Stimulated activated effector memory CD8-positive, alpha-beta T cell treated with anti-CD3 and anti-CD28 coated beads, Interleukin-12 subunit alpha, Interleukin-12 subunit beta, amount 100 ng/mL, for 72 hours (primary cell): ENCODE measurements at regions not wholly inside any gene's neighbourhood (a gene's known extent, or its start where the extent isn't known, plus 50 kb on each side); places are given as distances from the start of the nearest gene placed in this dataset.

ENCODE experiments used
- ATAC-seq: fragments of 150-1000 bp; cut with Tn5 transposase; 2 replicates; pipeline ENCODE4 v1.10.0; 2021
- DNase-seq, 2 donors: peaks; one replicate each; pipeline ENCODE4 v3.0.0; 2021 to 2022; ENCODE audit warnings: low spot score in 2 of 2
- H3K27ac Mint-ChIP-seq: one replicate; pipeline ENCODE4 v1.8.0; 2022; ENCODE audit warnings: mild to moderate bottlenecking, mixed read lengths
- H3K36me3 Mint-ChIP-seq: one replicate; pipeline ENCODE4 v1.8.0; 2022; ENCODE audit warnings: mild to moderate bottlenecking, mixed read lengths
- H3K4me1 Mint-ChIP-seq: one replicate; pipeline ENCODE4 v1.8.0; 2022; ENCODE audit warnings: mixed read lengths
- H3K4me3 Mint-ChIP-seq: one replicate; pipeline ENCODE4 v1.8.0; 2022; ENCODE audit warnings: mild to moderate bottlenecking, mixed read lengths
- H3K9me3 Mint-ChIP-seq: one replicate; pipeline ENCODE4 v1.8.0; 2022; ENCODE audit warnings: mixed read lengths

DNA sequence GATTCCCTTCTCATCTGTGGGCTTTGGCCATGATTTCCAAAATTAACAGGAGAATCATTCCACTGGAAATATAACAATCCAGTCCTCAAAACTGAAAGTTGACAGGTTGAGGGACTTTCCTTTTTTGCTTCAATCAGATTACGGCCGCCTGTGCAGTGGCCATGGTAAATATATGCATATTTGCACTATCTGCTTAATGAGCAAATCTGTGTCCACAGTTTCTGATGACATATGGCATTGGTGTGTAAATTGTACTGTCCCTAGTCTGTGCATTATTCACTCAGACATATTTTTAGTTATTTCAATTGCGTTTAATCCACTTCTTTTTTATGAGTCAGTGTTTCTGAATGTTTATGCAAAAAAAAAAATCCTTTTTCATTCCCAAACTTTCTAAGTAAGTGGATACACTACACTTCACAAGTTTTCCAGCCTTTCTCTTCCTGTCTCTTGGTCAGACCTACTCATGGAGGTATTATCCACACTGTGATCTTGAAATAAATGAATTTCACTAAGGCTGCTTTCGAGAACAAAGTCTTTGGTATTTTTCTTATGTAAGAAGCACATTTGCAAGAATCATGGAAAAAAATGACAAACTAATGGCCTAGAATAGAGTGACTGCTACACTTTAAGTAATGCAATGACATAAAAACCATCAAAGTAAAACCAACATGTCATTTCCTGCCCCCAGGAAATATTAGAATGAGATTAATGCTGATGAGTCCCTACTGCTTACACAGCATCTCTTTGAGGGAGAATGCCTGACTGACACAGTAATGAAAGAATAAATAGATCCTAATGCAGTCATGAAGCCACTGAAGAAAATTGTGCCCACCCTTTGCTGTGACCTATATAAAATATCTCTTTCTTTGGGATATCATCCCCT lies 76.4 kb upstream of the MTNR1B start:
- no peak for ATAC-seq
- Mint-ChIP-seq H3K27ac (no peak overlapping the region), H3K36me3 (no peaks in the 10 kb centered on the region), H3K9me3 (no peaks in the 10 kb centered on the region), H3K4me3 (no peak overlapping the region), H3K4me1 (no peaks in the 10 kb centered on the region)
- no peak for DNase-seq

DNA sequence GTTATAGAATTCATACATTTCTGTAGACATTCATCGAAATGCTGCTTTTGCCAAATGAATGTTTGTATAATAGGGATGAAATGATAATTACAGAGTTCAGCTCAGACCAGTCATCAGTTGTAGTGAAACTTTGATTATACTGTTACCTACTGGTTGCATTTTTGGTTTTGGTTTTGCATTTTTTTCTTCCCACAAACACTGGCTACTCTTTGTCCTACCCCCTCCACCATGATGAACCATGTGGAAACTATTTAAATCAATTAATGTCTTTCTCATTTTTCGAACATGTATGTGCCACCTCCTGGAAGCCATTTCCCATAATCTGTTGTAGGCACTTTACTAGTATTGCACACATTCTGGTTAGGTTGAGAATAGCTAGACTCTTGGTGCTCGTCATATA lies 75.3 kb upstream of the MTNR1B start:
- DNase-seq (no peak), ATAC-seq (no peak)
- H3K36me3 Mint-ChIP-seq = no peaks in the 10 kb centered on the region
- H3K27ac Mint-ChIP-seq = no peak overlapping the region
- no peaks in the 10 kb centered on the region for H3K9me3 Mint-ChIP-seq
- H3K4me1 Mint-ChIP-seq = no peaks in the 10 kb centered on the region
- H3K4me3 Mint-ChIP-seq = no peak overlapping the region

DNA sequence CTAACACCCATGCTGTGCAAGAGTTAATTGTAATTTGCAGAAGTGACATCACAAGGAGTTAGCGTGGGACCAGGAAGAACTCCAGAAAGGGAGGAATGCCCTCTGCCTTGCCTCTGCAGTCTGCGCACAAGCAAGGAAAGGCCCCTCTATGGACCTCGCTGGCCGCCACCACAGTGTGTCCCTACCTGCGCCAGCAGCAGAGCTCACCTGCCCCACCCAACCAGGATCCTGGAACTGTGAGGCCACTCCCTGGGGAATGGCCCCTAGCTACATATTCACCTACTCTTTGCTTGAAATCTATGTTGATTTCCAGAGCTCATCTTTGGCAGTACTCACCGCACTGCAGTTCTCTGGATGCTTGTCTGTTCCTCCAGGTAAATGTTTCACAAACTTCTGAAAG lies 72.0 kb upstream of the MTNR1B start:
- no peak overlapping the region for H3K4me3 Mint-ChIP-seq
- H3K27ac Mint-ChIP-seq = no peak overlapping the region
- peaks cover 2% of the 10 kb centered on the region for H3K9me3 Mint-ChIP-seq
- H3K36me3 Mint-ChIP-seq = no peaks in the 10 kb centered on the region
- H3K4me1 Mint-ChIP-seq = no peaks in the 10 kb centered on the region
- no peak for DNase-seq
- ATAC-seq = no peak

DNA sequence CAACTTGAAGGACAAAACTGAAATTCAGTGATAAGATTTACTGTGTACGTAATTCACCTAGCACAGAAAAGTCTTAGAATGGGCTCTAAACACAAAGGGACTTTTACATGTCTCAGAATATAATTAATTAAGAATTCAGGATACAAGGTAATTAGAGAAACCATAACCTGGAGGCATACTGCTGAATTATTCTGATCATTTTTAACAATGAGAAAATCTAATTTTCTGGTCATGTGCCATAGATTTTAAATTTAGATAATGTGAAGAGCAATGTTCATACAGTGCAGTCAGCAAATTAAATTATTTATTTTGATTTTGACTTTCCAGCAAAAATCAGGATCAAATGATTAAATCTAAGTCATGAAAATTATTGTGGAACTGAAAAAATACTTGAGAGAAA lies 67.0 kb upstream of the MTNR1B start:
- no peaks in the 10 kb centered on the region for H3K4me1 Mint-ChIP-seq
- H3K27ac Mint-ChIP-seq = no peak overlapping the region
- peaks cover 6% of the 10 kb centered on the region for H3K9me3 Mint-ChIP-seq
- no peak for DNase-seq
- H3K4me3 Mint-ChIP-seq = no peak overlapping the region
- no peaks in the 10 kb centered on the region for H3K36me3 Mint-ChIP-seq
- no peak for ATAC-seq

DNA sequence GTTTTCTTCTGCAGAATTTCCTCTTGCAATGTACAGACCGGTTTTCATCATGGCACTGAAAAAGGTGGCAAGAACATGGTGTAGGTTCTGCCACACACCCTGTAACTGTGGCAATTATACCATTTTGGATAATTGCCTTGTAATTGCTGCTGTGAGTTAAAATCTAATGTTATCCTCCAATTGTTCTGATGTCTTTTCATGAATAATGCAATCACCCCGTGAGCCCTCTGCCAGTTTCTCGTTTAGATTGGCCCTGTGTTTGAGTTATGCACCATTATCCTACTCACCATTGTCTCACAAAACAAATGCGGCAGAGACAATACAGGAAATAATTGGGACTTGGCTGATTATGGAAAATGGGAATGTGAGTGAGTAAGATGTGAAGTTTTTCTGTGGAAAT lies 61.8 kb upstream of the MTNR1B start:
- no peak for ATAC-seq
- Mint-ChIP-seq H3K36me3 (no peaks in the 10 kb centered on the region), H3K4me3 (no peak overlapping the region), H3K27ac (no peak overlapping the region), H3K4me1 (no peaks in the 10 kb centered on the region), H3K9me3 (peaks cover 4% of the 10 kb centered on the region)
- no peak for DNase-seq

DNA sequence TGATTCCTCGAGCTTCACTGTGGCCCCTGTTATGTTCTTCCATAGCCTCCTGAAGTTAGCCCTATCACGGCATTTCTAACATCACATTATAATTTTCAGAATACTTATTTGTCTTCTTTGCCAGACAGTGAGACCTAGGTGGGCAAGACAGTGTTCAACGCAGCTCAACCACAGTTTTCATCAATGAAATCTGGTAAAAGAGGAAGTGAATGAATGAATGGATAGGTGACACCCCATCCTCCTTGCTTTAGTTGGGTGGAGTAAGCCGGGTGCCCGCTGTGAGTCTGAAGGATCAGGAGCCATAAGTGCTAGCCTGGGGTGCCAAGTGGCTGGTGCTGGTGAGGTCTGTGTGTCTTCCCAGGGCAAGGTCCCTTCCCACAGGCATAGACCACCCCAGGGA lies 60.2 kb upstream of the MTNR1B start:
- no peak overlapping the region for H3K27ac Mint-ChIP-seq
- peaks cover 3% of the 10 kb centered on the region for H3K9me3 Mint-ChIP-seq
- no peak for ATAC-seq
- no peak overlapping the region for H3K4me3 Mint-ChIP-seq
- no peaks in the 10 kb centered on the region for H3K4me1 Mint-ChIP-seq
- H3K36me3 Mint-ChIP-seq = no peaks in the 10 kb centered on the region
- no peak for DNase-seq

DNA sequence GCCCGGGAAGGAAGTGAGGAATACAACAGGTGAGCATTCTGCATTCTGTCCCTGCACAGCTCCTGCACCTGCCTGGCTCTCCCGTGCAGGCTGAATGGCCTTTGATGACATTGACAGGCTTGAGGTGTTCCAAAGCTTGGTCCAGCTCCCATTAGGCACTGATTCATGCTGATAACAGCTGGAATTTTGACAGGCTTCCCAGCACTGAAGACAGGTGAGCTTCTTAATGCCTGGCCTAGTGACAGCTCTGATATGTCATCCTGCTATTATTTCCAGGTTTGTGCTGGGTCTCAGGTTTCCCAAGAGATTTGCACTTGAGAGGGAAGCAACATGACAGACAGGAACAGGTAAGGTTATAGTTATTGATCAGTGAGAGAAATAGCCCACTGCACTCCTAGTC lies 58.0 kb upstream of the MTNR1B start:
- H3K9me3 Mint-ChIP-seq = no peaks in the 10 kb centered on the region
- DNase-seq = no peak
- no peak for ATAC-seq
- H3K27ac Mint-ChIP-seq = no peak overlapping the region
- no peaks in the 10 kb centered on the region for H3K4me1 Mint-ChIP-seq
- H3K36me3 Mint-ChIP-seq = no peaks in the 10 kb centered on the region
- no peak overlapping the region for H3K4me3 Mint-ChIP-seq

DNA sequence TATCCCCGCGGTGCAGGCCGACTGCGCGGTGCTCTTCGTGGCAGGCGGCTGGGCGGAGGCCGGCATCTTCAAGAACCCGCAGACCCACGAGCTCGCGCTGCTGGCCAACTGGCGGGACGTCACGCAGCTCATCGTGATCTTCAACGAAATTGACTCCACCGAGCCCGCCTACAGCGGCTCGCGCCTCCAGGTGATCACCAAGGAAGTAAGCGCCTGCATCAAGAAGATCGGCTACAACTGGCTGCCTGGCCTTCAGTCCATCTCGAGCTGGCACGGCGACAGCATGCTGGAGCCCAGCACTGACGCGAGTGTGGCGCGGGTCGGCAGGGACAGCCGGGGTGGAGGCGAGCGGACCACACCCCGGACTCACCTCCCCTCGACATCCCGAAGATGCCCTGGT lies 53.9 kb upstream of the MTNR1B start:
- DNase-seq (no peak), ATAC-seq (no peak)
- Mint-ChIP-seq H3K36me3 (no peaks in the 10 kb centered on the region), H3K9me3 (no peaks in the 10 kb centered on the region), H3K4me1 (no peaks in the 10 kb centered on the region), H3K27ac (no peak overlapping the region), H3K4me3 (no peak overlapping the region)

DNA sequence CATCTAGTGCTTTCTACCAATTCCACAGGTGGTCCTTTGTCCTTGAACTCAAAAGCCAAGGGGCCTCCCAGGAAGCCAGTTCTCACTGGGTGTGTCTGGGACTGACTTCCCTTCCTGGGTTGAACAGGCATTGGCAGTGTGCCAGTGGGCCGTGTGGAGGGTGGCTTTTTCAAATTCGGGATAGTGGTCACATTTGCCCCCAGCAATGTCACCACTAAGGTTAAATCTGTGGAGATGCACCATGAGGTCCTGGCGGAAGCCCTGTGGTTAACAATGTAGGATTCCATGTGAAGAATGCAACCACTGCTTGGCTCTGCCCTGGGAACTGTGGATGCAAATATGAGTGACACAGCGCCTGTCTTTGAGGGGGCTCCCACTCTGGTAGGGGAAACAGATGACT lies 53.2 kb upstream of the MTNR1B start:
- Mint-ChIP-seq H3K4me3 (no peak overlapping the region), H3K27ac (no peak overlapping the region), H3K36me3 (no peaks in the 10 kb centered on the region), H3K9me3 (no peaks in the 10 kb centered on the region), H3K4me1 (no peaks in the 10 kb centered on the region)
- DNase-seq (no peak), ATAC-seq (no peak)

DNA sequence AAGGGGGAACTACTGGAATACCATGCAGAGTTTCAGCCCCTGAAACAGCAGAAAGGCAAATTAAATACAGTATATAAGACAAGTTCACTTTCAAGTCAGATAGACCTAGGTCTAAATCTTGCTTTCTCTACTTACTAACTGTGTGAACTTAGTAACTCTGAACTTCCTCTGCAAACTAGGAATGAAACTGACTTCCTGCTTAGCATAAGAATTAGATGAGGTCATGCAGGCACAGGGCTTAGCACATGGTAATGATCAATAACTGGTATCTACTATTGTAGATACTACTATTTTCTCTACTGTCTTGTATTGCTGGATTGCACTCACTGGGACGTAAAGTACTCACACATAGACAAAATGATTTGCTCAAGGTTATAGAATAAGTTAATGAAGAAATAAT lies 51.5 kb upstream of the MTNR1B start:
- no peak for ATAC-seq
- Mint-ChIP-seq H3K4me1 (no peaks in the 10 kb centered on the region), H3K27ac (no peak overlapping the region), H3K4me3 (no peak overlapping the region), H3K9me3 (peaks cover 2% of the 10 kb centered on the region), H3K36me3 (no peaks in the 10 kb centered on the region)
- DNase-seq = no peak

DNA sequence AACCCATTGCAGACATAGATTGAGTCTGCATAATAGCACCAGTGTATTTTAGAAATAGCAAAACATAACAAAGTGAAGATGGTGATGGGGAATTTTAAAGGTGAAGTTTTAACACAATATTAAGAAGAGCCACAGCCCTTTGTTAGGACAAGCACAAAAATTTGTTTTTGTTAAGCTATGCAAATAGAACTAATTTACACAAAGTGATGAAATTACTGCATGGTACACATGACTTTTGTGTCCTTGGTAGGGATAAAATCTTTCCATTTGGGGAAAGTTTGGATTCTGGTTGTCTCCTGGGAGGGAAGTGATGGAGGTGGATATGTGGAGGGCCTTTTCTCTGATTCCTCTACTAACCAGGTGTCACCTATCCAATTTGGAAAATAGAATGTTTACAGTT lies 50.4 kb upstream of the MTNR1B start:
- Mint-ChIP-seq H3K4me3 (no peak overlapping the region), H3K36me3 (no peaks in the 10 kb centered on the region), H3K4me1 (no peaks in the 10 kb centered on the region), H3K27ac (no peak overlapping the region), H3K9me3 (peaks cover 2% of the 10 kb centered on the region)
- DNase-seq (no peak), ATAC-seq (no peak)
